CD1c-positive myeloid dendritic cell (primary cell): ENCODE measurements at regions not wholly inside any gene's neighbourhood (a gene's known extent, or its start where the extent isn't known, plus 50 kb on each side); places are given as distances from the start of the nearest gene placed in this dataset.
"Not testable (repeated sequence)": the region's sequence is repeated elsewhere in the genome, so short reads cannot be mapped to it uniquely, and the experiment has no call there.

ENCODE experiments used
- DNase-seq: peaks from one replicate; pipeline ENCODE4 v3.0.0-alpha.2; 2016; ENCODE audit errors: extremely low spot score

GRCh38 chr15:58297639-58298038 lies 134.2 kb upstream of the LIPC start:
- DNase-seq: no peak

DNA sequence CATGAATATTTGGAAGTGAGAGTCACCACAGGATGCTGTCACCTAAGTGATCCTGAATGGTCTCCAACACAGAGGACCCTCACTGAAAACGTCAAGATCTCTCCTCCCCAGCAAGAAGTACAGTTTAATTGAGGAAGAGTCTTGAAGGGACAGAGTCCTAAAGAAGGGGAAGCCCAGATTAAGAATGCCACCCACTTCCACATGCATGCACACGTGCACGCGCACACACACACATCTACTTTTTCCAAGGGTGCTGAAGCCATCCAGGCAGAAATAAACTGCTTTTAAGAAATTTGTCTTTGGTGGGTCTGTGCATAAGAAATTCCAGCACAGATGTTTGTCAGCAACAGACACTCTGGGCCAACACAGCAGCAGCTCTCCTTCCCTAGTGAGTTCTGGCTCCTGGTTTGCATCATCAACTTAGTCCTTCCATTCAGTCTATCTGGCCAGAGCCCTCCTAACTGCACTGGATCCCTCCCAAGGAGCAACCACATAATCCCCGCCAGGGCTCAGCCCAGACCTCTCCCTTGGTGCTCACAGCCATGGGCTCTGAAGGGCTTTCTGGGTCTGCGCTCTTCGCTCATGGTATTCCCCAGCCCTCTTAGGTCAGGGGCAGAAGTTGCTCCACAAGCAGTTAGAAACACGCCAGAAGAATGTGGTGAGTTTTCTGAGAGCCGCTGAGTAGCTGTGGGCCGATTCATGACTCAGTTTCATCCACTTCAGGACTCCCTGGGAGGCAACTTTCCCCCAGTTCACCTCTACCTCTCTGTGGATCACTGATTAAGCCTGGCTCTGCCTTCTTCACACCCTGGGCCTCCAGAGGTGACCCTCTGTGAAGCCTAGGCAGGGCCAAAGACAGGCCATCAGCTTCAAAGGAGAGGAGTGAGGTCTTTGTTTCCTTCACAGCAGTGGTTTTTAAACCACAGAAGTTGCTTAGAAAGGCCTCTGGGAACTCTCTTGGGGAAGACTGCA lies 132.6 kb upstream of the LIPC start:
- DNase-seq: peak; percentile 62

GRCh38 chr15:58302832-58303231 lies 129.0 kb upstream of the LIPC start:
- DNase-seq: peak; percentile 59

DNA sequence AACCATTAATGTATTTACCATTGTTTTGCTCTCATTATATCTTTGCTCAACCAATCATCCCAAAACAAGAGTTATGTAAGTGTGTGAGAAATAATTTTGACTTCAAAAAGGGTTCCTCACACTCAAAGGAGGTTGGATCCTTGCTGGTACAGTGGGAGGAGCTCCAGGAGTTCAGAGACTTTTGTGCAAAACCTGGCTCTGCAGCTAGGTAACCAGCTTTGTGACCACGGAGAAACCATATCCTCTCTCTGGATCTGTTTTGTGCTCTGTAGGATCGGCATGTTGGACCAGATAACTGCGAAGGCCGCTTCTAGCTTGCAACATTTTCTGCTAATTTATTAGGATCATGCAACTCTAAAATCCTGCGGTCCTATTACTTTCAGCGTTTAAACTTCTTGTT lies 128.6 kb upstream of the LIPC start:
- DNase-seq: no peak

DNA sequence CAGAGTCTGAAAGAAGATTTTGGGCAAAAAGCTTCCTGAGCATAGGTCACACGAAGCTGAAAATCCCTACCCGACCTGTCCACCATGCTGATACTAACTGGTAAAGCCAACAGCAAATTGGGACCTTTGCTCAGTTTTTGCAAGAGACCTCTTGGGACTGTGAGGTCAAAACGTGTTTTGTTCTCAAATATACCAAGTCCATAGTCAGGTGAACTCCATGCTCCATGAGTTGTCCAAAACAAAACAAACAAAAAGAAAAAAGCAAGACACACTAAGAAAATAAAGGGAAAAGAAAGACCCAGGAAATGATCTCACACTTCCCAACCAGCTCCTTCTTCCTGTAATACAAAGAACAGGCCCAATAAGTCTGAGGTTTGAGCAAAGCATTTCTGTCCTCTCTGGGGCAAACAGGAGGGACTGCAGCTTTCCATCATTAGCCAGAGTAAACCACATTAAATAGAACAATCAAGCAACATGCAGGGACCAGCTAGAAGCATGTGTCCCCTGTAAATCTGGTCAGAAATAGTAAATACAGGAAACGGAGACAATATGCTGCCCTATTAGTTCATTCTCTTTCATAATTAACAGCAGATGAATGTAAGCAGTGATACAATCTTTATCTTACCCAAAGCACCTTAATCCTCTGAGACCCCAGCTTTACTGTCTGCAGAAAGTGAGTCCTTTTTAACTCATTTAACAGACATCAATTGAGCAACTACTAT lies 125.0 kb upstream of the LIPC start:
- no peak for DNase-seq

DNA sequence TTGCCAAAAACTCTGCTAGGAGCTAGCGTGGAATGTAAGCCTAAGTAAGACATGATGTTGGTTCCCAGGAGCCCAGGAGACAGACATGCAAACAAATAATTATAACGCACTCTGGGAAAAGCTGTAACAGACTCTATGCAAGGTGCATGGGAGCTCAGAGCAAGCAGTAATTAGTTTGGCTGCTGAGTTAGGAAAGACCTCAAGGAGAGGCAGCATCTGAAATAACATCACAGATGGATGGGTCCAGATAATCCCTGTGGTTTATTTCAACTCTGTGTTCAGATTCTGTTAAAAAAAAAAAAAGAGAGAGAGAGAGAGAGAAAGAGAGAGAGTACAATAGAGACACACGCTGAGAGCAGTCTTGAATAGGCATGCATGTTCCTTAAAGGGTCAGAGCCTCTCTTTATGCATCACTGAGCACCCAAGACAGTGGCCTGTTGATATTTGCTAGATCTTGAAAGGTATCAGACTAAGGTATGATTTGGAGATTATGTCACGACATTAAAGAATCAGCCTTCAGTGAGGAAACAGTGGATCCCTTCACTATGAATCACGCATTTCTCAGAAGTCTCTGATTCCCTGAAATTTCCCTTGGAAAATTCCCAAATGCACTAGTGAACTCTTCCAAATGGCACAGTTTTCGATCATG lies 124.4 kb upstream of the LIPC start:
- DNase-seq: no peak

- DNase-seq: no peak
These were observed 122.9 kb upstream of the LIPC start for GRCh38 chr15:58308742-58309355.

- DNase-seq: peak; percentile 72
These were observed 121.5 kb upstream of the LIPC start for GRCh38 chr15:58309963-58310928.

DNA sequence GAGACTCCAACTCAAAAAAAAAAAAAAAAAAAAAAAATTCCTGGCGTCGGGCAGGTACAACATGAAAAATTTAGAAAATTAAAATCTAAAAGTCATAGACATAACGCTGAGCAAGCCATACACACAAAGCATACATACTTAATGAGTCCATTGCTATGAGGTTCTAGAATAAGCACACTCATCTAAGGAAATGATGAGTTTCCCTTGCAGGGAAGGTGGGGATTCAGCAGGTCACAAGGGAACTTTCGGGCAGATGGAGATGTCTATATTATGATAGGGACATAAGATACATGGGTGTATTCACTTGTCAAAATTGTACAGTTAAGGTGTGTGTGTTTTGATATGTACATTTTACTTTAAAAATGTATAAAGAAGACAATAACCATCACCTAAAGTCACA lies 120.2 kb upstream of the LIPC start:
- DNase-seq: no peak

DNA sequence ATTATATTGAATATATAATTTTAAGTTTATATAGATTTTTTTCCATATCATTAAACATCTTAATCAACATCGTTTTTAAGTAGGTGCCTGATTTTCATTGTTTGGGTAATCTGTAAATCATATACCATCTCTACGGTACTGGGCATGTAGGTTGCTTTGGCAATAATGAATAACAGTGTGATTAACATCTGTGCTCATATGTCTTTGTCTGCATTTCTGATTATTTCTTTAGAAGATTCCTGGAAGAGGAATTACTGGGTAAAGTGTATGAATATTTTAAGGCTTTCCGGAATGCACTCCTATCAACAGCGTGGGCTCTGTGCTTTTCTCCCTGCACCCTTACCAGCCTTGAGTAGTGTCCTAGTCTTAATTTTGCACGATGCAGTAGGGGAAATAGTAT lies 119.8 kb upstream of the LIPC start:
- DNase-seq: no peak

DNA sequence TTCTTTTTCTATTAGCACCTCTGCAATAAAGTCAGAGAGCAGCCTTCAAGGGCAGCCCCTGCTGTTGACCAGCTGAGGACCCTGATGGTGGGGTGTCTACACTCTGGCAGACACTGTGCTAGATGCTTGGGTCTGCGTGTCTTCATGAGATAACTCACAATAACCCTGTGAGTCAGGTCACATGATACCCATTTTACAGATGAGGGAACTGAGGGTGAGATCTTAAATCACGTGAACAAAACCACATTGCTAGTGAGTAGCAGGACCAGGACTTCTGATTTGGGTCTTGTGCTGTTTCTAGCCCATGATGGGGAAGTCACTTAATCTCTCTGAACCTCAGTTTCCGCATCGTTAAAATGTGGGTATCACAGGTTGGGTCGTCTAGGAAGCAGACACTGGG lies 118.5 kb upstream of the LIPC start:
- DNase-seq: no peak

- no peak for DNase-seq
These were observed 117.8 kb upstream of the LIPC start for GRCh38 chr15:58313810-58314592.

DNA sequence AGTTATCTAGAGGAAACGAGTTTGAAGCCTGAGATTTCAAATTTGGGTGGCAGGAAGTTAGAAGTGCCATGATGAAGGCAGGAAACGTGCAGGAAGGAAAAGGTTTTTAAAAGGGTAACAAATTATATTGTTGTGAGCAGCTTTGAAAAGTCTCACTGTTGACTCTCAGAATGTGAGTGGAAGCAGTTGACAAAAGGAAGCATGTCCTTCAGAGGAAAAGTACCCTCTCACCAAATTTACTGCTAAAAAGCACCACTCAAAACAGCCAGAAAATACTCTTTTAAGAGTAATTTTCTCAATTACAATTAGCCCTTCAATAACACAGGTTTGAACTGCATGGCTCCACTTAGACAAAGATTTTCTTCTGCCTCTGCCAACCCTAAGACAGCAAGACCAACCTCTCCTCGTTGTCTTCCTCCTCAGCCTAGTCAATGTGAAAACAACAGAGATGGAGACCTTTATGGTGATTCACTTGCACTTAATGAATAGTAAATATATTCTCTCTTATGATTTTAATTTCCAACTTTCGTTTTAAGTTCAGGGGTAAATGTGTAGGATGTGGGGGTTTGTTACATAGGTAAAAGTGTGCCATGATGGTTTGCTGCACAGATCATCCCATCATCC lies 117.1 kb upstream of the LIPC start:
- DNase-seq: no peak

GRCh38 chr15:58318517-58318916 lies 113.3 kb upstream of the LIPC start:
- DNase-seq: no peak

DNA sequence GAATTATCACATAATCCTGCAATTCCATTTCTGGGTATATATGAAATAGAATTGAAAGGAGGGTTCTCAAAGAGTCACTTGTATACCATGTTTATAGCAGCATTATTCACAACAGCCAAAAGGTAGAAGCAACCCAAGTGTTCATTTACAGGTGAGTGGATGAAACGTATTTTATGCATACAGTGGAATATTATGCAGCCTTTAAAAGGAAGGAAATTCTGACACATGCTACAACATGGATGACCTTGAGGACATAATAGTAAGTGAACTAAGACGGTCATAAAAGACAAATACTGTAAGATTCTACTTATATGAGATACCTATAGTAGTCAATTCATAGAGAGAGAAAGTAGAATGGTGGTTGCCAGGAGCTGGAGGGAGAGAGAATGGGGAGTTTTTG lies 110.8 kb upstream of the LIPC start:
- no peak for DNase-seq

GRCh38 chr15:58322253-58322652 lies 109.5 kb upstream of the LIPC start:
- no peak for DNase-seq

DNA sequence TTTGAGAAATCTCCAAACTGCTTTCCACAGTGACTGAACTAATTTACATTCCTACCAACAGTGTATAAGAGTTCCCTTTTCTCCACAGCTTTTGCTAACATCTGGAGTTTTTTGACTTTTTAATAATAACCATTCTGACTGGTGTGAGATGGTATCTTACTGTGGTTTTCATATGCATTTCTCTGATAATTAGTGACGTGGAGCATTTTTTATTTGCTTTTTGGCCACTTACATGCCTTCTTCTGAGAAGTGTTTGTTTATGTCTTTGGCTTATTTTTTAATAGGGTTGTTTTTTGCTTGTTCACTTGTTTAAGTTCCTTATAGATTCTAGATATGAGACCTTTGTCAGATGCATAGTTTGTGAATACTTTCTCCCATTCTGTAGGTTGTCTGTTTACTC lies 108.5 kb upstream of the LIPC start:
- not testable (repeated sequence) for DNase-seq

DNA sequence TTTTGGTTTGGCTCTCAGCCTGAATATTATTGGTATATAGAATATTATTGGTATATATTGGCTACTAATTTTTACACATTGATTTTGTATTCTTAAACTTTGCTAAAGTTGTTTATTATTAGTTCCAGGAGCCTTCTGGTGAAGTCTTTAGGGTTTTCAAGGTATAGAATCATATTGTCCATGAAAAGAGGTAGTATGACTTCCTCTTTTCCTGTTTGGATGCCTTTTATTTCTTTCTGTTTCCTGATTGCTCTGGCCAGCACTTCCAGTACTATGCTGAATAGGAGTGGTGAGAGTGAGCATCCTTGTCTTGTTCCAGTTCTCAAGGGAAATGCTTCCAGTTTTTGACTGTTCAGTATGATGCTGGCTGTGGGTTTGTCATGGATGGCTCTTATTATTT lies 107.3 kb upstream of the LIPC start:
- peak; percentile 11 for DNase-seq

- DNase-seq: no peak
These were observed 103.8 kb upstream of the LIPC start for GRCh38 chr15:58327958-58328357.

- DNase-seq: no peak
These were observed 102.6 kb upstream of the LIPC start for GRCh38 chr15:58329211-58329610.
